Activated CD8-positive, alpha-beta memory T cell treated with anti-CD3 and anti-CD28 coated beads, Interleukin-2, amount 50 U/mL, for 1 hour (primary cell): ENCODE measurements at regions not wholly inside any gene's neighbourhood (a gene's known extent, or its start where the extent isn't known, plus 50 kb on each side); places are given as distances from the start of the nearest gene placed in this dataset.

ENCODE experiments used
- DNase-seq: peaks from one replicate; pipeline ENCODE4 v3.0.0-alpha.2; 2020; ENCODE audit errors: extremely low read depth

GRCh38 chr18:72470391-72470790, 73.8 kb downstream of the CBLN2 start:
- no peak for DNase-seq

GRCh38 chr18:72468021-72468710, 76.0 kb downstream of the CBLN2 start:
- no peak for DNase-seq

GRCh38 chr18:72460210-72460680, 83.9 kb downstream of the CBLN2 start:
- DNase-seq = no peak

GRCh38 chr18:72458271-72458670, 85.9 kb downstream of the CBLN2 start:
- no peak for DNase-seq

GRCh38 chr18:72456802-72457201, 87.3 kb downstream of the CBLN2 start:
- DNase-seq = no peak

GRCh38 chr18:72452328-72452727, 91.8 kb downstream of the CBLN2 start:
- no peak for DNase-seq

- no peak for DNase-seq
These were observed 99.4 kb downstream of the CBLN2 start for GRCh38 chr18:72444798-72445155.

GRCh38 chr18:72444111-72444797, 99.9 kb downstream of the CBLN2 start:
- DNase-seq = no peak

- no peak for DNase-seq
These were observed 107.7 kb downstream of the CBLN2 start for GRCh38 chr18:72436401-72436800.

- DNase-seq = no peak
These were observed 110.4 kb downstream of the CBLN2 start for GRCh38 chr18:72433756-72434155.

- DNase-seq = no peak
These were observed 116.4 kb downstream of the CBLN2 start for GRCh38 chr18:72427721-72428120.

GRCh38 chr18:72419914-72420313, 124.2 kb downstream of the CBLN2 start:
- no peak for DNase-seq

GRCh38 chr18:72412927-72413326, 131.2 kb downstream of the CBLN2 start:
- no peak for DNase-seq

- DNase-seq = no peak
These were observed 132.9 kb downstream of the CBLN2 start for GRCh38 chr18:72411261-72411660.

GRCh38 chr18:72410399-72410798, 133.7 kb downstream of the CBLN2 start:
- no peak for DNase-seq

GRCh38 chr18:72409903-72410302, 134.2 kb downstream of the CBLN2 start:
- no peak for DNase-seq

- no peak for DNase-seq
These were observed 137.1 kb downstream of the CBLN2 start for GRCh38 chr18:72407048-72407447.

- DNase-seq = no peak
These were observed 152.2 kb downstream of the CBLN2 start for GRCh38 chr18:72391951-72392350.

GRCh38 chr18:72391427-72391826, 152.7 kb downstream of the CBLN2 start:
- DNase-seq = no peak

GRCh38 chr18:72378016-72378415, 166.1 kb downstream of the CBLN2 start:
- no peak for DNase-seq

GRCh38 chr18:72376256-72376655, 167.9 kb downstream of the CBLN2 start:
- no peak for DNase-seq

GRCh38 chr18:72375618-72376017, 168.5 kb downstream of the CBLN2 start:
- no peak for DNase-seq

- DNase-seq = no peak
These were observed 172.1 kb downstream of the CBLN2 start for GRCh38 chr18:72372076-72372475.

GRCh38 chr18:72368308-72368707, 175.8 kb downstream of the CBLN2 start:
- DNase-seq = no peak
